ENCODE measurements at regions not wholly inside any gene's neighbourhood (a gene's known extent, or its start where the extent isn't known, plus 50 kb on each side); places are given as distances from the start of the nearest gene placed in this dataset.
A peak's percentile ranks its signal among the peaks of the same experiment; 100 is the strongest.

DNA sequence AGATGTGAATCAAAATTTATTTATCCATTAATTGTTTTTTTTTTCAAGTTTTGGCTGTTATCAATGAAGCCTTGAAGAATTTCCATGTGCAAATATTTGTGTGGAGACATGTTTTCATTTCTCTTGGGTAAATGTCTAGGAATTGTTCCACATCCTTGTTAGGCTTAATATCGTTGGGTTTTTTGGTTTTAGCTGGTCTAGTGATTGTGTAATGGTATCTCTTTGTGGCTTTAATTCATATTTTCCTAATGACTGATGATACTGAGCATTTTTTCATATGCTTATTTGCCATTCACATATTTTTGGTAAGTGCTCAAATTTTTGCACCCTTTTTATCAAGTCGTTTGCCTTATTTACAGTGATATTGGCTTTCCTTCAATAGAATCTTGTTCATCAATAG, 250.3 kb upstream of the EPHA4 start:
- DNase-seq (ENCODE audit: low spot score): no peak

DNA sequence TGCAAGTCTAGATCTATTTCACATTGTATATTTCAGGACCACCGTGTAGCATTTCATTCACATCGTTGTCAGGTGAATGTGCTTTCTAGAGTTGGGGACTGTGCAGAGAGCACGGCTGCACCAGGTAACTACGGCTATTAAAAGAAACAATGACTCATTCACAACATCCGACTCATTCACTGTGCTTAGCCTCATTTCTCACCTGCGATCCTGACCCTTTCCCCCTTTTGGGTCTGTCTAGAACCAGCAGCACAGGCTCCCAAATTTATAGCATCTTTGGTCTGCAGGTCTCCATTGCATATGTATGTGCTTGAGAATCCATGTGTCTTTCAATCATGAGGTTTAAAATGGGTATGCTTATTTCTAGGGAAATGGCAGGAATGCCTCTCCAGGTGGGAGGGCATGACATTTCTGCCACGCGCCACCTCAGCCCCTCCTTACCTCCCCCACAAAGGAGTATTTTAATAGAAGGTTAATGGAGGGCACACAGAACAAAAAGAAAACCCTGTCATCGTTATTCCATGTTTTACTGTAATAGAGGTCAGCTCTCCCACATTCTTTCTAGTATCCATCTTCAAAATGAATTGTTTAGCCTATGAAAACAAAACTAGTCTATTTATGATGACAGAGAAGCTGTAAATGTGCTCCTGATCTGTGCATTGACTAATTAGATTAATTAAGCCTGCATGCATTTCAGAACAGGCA, 246.7 kb upstream of the EPHA4 start:
- no peak for DNase-seq (ENCODE audit: low spot score)

- no peak for DNase-seq (ENCODE audit: low spot score)
Observed at GRCh38 chr2:221817878-221818277, 245.8 kb upstream of the EPHA4 start.

- no peak for DNase-seq (ENCODE audit: low spot score)
Observed at GRCh38 chr2:221817052-221817451, 244.9 kb upstream of the EPHA4 start.

DNA sequence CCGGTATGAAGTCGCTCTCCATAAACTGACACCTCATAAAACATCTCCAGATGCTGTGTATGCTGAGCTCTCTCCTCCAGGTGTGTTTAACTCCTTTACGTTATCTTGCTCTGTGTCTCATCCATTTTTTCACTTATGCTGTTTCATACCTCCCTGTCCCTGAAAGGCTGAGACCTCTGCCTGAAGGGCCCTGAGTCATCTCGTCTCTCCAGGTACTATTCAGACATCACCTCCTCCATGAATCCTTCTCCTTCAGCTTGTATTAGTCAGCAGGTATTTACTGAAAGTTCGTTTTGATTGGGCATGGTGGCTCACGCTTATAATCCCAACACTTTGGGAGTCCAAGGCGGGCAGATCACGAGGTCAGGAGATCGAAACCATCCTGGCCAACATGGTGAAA, 244.5 kb upstream of the EPHA4 start:
- DNase-seq (ENCODE audit: low spot score): no peak

GRCh38 chr2:221810650-221811049, 238.5 kb upstream of the EPHA4 start:
- DNase-seq (ENCODE audit: low spot score): no peak

GRCh38 chr2:221810245-221810644, 238.1 kb upstream of the EPHA4 start:
- no peak for DNase-seq (ENCODE audit: low spot score)

DNA sequence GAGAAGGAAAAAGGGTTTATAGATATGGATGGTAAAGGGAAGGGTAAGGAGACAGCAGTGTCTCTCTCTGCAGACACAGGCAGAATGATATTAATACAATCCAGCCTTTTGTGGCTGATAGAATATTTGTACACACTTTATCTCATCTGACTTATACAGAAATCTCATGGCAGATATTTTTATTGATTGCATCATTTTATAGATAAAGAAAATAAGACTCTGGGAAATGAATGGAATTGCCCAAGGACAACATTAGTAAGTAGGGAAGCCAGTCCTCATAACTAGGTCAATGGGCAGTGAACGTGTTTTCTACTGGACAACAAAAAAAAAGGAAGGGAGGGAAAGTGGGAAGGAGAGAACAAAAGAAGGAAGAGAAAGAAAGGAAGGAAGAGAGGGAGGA, 236.4 kb upstream of the EPHA4 start:
- DNase-seq (ENCODE audit: low spot score): no peak

- DNase-seq (ENCODE audit: low spot score): no peak
Observed at GRCh38 chr2:221807706-221808105, 235.6 kb upstream of the EPHA4 start.

GRCh38 chr2:221802089-221802488, 230.0 kb upstream of the EPHA4 start:
- DNase-seq (ENCODE audit: low spot score): no peak

DNA sequence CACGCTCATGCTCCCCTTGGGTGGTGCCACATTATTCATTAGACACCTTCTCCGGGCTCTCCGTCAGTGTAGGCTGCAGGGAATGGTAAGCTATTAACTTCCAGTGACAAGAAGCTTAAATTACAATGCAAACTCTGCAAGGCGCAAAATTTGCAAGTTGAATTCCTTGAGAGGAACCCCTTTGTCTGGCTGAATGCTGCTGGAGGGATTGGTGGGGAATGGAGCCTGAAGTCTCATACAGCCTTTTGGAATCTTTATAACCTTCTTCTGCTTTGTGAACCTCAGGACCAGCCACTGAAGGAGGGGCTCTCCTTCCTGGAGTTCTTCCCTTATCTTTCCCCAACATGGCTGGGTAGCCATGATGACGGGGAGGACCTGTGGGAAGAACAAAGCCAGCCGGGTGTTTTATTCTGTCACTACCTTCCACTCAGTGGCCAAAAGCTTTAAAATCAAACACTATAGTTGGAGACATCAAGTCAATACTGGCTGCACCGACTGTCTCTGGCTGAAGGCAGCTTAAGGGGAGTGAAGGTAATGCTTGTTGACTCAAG, 220.9 kb upstream of the EPHA4 start:
- DNase-seq (ENCODE audit: low spot score): no peak

DNA sequence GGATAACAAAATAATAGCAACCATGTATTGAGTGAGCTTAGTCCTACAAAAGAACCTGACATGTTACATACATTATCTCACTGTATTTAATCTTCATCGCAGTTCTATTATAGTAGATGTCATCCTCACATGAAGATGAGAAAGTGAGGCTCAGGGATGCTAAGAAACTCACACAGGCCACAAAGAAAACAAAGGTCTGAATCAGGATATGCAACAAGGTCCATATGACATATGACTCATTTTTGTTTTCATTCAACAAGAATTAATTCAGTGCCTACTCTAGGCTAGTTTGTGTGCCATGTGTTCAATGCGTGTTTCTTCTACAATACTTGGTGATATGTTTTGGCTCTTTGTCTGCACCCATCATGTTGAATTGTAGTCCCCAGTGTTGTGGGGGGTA, 219.7 kb upstream of the EPHA4 start:
- no peak for DNase-seq (ENCODE audit: low spot score)

DNA sequence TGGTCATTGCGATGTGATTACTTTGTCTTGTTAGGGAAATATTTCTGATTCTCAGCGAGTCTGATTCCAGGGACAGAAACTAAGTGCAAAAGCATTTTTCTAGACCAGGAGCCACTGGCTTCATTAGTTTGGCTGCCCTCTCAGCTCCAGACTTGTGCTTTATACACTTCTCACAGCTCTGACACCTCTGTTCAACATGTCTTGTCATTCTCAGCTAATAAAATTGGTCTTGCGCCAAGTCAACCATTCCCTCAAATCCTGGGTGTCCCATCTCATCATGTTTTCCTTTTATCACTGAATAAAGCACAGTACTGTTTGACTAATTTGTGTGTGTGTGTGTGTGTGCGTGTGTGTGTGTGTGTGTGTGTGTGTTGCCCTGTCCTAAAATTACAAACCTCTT, 215.5 kb upstream of the EPHA4 start:
- DNase-seq (ENCODE audit: low spot score): no peak

- DNase-seq (ENCODE audit: low spot score): no peak
Observed at GRCh38 chr2:221786297-221786926, 214.3 kb upstream of the EPHA4 start.

GRCh38 chr2:221780281-221780688, 208.2 kb upstream of the EPHA4 start:
- no peak for DNase-seq (ENCODE audit: low spot score)

- DNase-seq (ENCODE audit: low spot score): peak; percentile 1
Observed at GRCh38 chr2:221779614-221780067, 207.5 kb upstream of the EPHA4 start.

DNA sequence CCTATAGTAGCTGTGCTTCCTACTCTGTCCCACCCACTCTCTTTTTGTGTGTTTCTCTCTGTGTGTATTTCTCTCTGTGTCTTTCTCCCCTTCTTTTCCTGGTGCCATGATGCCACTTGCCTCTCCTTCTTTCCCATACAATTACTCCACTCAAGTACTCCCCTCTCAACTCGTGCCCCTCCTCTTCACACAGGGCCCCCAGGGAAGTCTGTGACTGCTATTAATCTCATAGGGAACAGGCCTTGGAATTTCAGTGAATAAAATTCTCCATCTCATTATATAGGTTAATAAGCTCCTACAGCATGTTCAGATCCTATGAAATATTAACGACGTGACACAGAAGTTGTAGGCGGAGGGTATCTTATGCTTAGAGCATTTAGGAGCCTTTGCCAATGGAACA, 205.9 kb upstream of the EPHA4 start:
- no peak for DNase-seq (ENCODE audit: low spot score)

DNA sequence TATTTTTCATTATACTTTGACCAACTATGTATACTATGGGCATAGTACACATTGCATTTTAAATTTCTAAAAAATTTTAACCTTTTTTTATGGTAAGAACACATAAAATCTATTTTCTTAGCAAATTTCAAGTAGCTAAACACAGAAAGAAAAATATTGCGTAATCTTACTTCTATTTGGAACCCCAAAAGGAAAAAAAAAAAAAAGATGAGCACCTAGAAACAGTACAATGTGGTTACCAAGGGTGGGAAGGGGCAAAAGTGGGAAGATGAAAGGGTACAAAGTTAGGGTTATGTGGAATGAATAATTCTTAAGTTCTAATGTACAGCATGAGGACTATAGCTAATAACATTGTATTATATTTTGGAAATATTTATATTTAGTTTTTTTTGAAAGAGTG, 205.0 kb upstream of the EPHA4 start:
- DNase-seq (ENCODE audit: low spot score): no peak

- no peak for DNase-seq (ENCODE audit: low spot score)
Observed at GRCh38 chr2:221775096-221775495, 203.0 kb upstream of the EPHA4 start.

DNA sequence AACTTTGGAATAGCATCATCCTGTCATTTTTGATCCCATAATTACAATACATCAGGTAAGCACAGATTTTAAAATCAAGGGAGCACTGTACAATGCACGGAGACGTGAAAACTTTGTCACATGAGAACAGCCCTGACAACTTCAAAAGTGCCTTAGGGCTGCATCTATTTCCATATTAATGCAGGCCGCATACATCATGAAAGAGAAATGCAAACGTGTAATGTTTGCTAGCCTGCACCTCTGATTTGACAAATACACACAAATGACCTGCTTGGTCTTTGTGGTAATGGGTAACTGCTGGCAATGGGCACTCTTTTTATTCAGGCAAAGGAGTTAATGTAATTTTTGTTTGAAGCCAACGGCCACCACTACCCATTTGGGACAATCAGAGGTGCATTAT, 202.0 kb upstream of the EPHA4 start:
- no peak for DNase-seq (ENCODE audit: low spot score)

DNA sequence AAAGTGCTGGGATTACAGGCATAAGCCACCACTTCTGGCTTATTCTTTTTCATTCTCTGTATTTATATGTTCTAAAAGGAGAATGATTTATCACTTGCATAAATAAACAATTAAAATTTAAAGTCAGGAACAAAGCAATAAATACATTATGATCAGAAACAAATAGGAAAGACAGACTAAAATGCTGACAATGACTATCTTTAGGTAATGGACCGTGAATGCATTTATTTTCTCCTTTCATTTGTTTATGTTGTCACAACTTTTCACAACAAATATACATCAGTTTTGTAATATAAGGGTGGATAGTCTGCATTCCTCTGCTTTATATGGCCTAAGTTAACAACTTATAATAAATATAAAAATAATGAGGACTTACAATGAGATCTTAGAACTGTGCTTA, 199.2 kb upstream of the EPHA4 start:
- DNase-seq (ENCODE audit: low spot score): no peak

DNA sequence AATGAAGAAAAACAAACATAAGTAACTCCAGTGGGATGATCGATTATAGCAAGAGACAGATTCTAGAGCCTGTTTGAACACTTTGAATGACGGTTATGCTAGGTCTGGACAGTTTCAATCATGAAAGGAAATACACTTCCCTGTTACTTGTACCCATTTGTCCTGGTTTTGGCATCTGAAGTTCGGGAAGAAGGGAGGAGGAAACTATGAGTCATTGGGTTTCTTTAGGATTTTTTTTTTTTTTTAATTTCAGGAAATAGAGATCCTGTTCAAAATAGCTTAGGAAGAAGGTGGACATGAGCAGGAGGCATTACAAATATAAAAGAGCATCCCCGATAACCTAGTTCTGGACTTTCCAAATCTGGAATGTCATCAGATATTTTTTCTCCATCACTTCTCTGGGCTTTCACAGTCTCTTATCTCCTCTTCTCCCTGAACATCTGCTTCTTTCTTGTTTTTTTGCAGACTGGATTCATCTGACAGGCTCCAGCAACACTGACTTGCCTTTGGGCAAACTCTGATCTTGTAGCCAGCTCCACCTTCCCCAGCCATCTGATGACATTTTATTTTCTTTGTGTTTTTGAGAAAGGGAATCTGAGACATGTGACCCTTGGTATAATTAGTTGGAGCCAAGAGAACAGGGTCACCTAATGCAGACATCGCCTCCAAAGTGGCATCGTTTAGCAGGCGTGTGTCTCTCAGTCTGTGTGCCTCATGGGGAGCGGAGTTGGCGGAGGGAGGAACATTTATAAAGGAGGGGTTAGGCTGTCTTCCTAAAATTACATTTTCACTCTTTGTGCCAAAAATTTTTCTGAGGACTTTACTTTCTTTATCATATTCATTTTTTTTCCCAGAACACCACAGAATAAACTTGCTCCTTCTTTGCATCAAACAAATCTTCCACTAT, 195.3 kb upstream of the EPHA4 start:
- no peak for DNase-seq (ENCODE audit: low spot score)

DNA sequence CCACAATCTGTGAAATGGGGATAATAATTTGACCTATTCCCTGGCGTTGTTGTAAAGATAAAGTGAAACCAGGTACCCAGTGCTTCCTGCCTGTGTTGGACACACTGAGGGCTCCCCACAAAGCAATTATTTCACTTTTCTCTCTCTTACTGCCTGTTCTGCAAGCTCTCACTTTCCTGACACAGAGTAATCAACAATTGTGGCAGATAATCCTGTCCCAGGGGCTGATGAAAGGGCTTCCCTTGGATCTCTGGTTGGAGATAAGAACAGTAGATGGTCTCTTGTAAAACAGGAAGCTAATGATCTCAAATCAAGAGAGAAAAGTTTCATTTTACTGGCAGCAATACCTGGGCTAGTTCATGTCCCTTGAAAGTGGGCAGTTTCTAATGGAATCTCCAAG, 190.4 kb upstream of the EPHA4 start:
- no peak for DNase-seq (ENCODE audit: low spot score)
